Endothelial cell of umbilical vein (primary cell): ENCODE measurements at regions not wholly inside any gene's neighbourhood (a gene's known extent, or its start where the extent isn't known, plus 50 kb on each side); places are given as distances from the start of the nearest gene placed in this dataset.
A peak's percentile ranks its signal among the peaks of the same experiment; 100 is the strongest.

ENCODE experiments used
- BruUV-seq: library from RNA; stranded (reverse); fragments of 400-500 nt; replicated peaks from 2 replicates; lab custom pipeline; 2021; lab: Mats Ljungman, UMichigan
- CTCF ChIA-PET: fragments of 300-600, 350-600 bp; sonication (Branson Sonifier 250); formaldehyde crosslinking; loops from one replicate; lab custom pipeline; 2021; ENCODE audit warnings: antibody characterized with exemption, inconsistent platforms; lab: Charles Lee
- POLR2A ChIA-PET: fragments of 300-600, 350-600 bp; sonication (Branson Sonifier 250); formaldehyde crosslinking; loops from one replicate; lab custom pipeline; 2021; ENCODE audit warnings: antibody characterized with exemption, inconsistent platforms; lab: Charles Lee
- DNase-seq: peaks from one replicate; pipeline ENCODE4 v3.0.0-alpha.2; 2011; ENCODE audit warnings: low read depth, low spot score
- FAIRE-seq: peaks from 2 replicates; lab custom pipeline; 2011; peaks lifted over from hg19 to GRCh38; lab: Jason Lieb, UNC
- H2AFZ ChIP-seq: 2 replicates; pipeline ENCODE4 v1.6.0; 2012; ENCODE audit warnings: low read depth, low read length, control low read depth, inconsistent platforms
- H3K27ac ChIP-seq: 2 replicates; pipeline ENCODE4 v1.5.1; 2011; ENCODE audit warnings: low read depth, mild to moderate bottlenecking, control low read depth, low read length, moderate library complexity; ENCODE audit not compliant: insufficient read depth
- H3K27me3 ChIP-seq, 2 experiments: 2 replicates each; pipeline versions ENCODE4 v1.6.0 to v1.6.1; 2011; ENCODE audit warnings: low read length in 2 of 2, mixed read lengths in 1 of 2; ENCODE audit not compliant: control insufficient read depth in 2 of 2, insufficient read depth in 2 of 2
- H3K36me3 ChIP-seq, 2 experiments: 2 replicates in 1 of 2; 3 replicates in 1 of 2; pipeline ENCODE4 v1.5.1; 2011; ENCODE audit warnings: low read length in 2 of 2, mild to moderate bottlenecking in 1 of 2, moderate library complexity in 1 of 2; ENCODE audit not compliant: control insufficient read depth in 2 of 2, insufficient read depth in 2 of 2; ENCODE audit errors: extremely low read depth in 1 of 2
- H3K4me1 ChIP-seq: 3 replicates; pipeline ENCODE4 v1.5.1; 2011; ENCODE audit warnings: mild to moderate bottlenecking, low read length; ENCODE audit not compliant: control insufficient read depth, insufficient read depth; ENCODE audit errors: extremely low read depth
- H3K4me2 ChIP-seq: 2 replicates; pipeline ENCODE4 v1.6.1; 2011; ENCODE audit warnings: low read length, control low read depth, mixed read lengths; ENCODE audit not compliant: insufficient read depth
- H3K4me3 ChIP-seq, 3 experiments: fragments of 200-600 bp in 1 of 3; sonication (generic), shearing (Covaris generic) in 1 of 3; replicated peaks in 1 of 3; 2 replicates each; pipeline ENCODE4 v1.5.1; 2011 to 2016; ENCODE audit warnings: control low read depth in 3 of 3, low read length in 3 of 3, mild to moderate bottlenecking in 2 of 3, inconsistent platforms in 1 of 3, low read depth in 1 of 3, moderate library complexity in 1 of 3; ENCODE audit not compliant: insufficient read depth in 1 of 3
- H3K79me2 ChIP-seq: 2 replicates; pipeline ENCODE4 v1.6.0; 2012; ENCODE audit warnings: low read length, inconsistent platforms; ENCODE audit not compliant: control insufficient read depth, insufficient read depth
- H3K9ac ChIP-seq: replicated peaks from 2 replicates; pipeline ENCODE3; 2011; ENCODE audit warnings: low read length, control low read depth; ENCODE audit not compliant: insufficient read depth; ENCODE audit errors: extremely low read depth
- H3K9me1 ChIP-seq: replicated peaks from 3 replicates; pipeline ENCODE4 v1.6.0; 2011; ENCODE audit warnings: mild to moderate bottlenecking, low read length; ENCODE audit not compliant: control insufficient read depth, insufficient read depth; ENCODE audit errors: extremely low read depth
- H3K9me3 ChIP-seq: replicated peaks from 2 replicates; pipeline ENCODE4 v1.5.1; 2012; ENCODE audit warnings: low read length, inconsistent platforms; ENCODE audit not compliant: control insufficient read depth, insufficient read depth
- H4K20me1 ChIP-seq: replicated peaks from 2 replicates; pipeline ENCODE3; 2011; ENCODE audit warnings: mild to moderate bottlenecking, low read length; ENCODE audit not compliant: control insufficient read depth, insufficient read depth; ENCODE audit errors: extremely low read depth
- EZH2 ChIP-seq: IDR thresholded peaks from 2 replicates; pipeline ENCODE4 v1.6.1; 2012; ENCODE audit warnings: borderline replicate concordance, low read depth, mild to moderate bottlenecking, moderate library complexity, low read length, inconsistent platforms; ENCODE audit not compliant: severe bottlenecking
- FOS ChIP-seq: IDR thresholded peaks from 2 replicates; pipeline ENCODE4 v1.6.1; 2011; ENCODE audit warnings: mild to moderate bottlenecking, low read length, moderate library complexity, borderline replicate concordance; ENCODE audit not compliant: insufficient read depth
- GATA2 ChIP-seq: IDR thresholded peaks from 2 replicates; pipeline ENCODE4 v1.7.0; 2011; ENCODE audit warnings: low read depth, mild to moderate bottlenecking, moderate library complexity, mixed read lengths, low read length; ENCODE audit not compliant: insufficient read length, insufficient read depth
- JUN ChIP-seq: IDR thresholded peaks from 2 replicates; pipeline ENCODE4 v1.6.1; 2011; ENCODE audit warnings: borderline replicate concordance, low read depth; ENCODE audit not compliant: insufficient read length, insufficient read depth
- MYC ChIP-seq: IDR thresholded peaks from one replicate; pipeline ENCODE4 v1.6.1; 2011; ENCODE audit warnings: mild to moderate bottlenecking, low read depth, low read length
- POLR2A ChIP-seq: IDR thresholded peaks from 2 replicates; pipeline ENCODE4 v1.6.1; 2012; ENCODE audit warnings: low read depth, mild to moderate bottlenecking, control low read depth, low read length
- POLR2AphosphoS5 ChIP-seq: IDR thresholded peaks from 2 replicates; pipeline ENCODE4 v1.6.1; 2012; ENCODE audit warnings: low read depth, mild to moderate bottlenecking, control low read depth, low read length, moderate library complexity; ENCODE audit not compliant: insufficient read depth
- dilution Hi-C: fragments of 300-500 bp; cut with MboI; formaldehyde crosslinking; loops from one replicate; pipeline ENCODE4 v1.15.0; 2019; ENCODE audit warnings: low sequenced_read_pairs; ENCODE audit not compliant: extremely low pct_ligation_motif_present
- intact Hi-C: fragments of 100-400 bp; cut with micrococcal nuclease; formaldehyde crosslinking; loops from one replicate; pipeline ENCODE4 v1.10.0; 2022
- TF ChIP-seq, protein P1 (sequence below): IDR thresholded peaks from 2 replicates; pipeline ENCODE4 v1.6.1; 2011; ENCODE audit not compliant: insufficient read depth, insufficient read length
- TF ChIP-seq, protein P2 (sequence below), 2 donors: IDR thresholded peaks; 1 replicate in 1 of 2; 2 replicates in 1 of 2; pipeline ENCODE4 v1.5.1; 2011; ENCODE audit warnings: low read length in 2 of 2, mild to moderate bottlenecking in 2 of 2, moderate library complexity in 2 of 2, control low read depth in 1 of 2, inconsistent platforms in 1 of 2, low read depth in 1 of 2; ENCODE audit not compliant: insufficient read depth in 1 of 2; ENCODE audit errors: extremely low read depth in 1 of 2

DNA sequence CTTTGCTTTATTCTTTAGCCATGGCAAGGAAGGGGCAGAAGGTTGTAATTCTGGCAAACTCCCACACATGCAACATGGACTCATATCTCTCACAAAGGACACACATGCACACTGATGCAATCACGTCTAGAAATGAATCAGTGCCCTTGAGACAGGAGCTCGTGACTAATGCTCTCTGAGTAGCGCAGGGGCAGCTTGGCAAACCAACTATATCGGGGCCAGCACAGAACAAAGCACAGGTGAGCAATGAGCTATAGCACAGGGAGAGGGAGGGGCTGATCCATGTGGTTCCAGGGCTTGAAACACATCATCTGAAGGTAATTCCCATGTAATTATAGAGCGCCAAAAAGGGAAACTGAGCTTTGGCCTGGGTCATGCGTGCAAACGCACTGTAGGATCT lies 165.2 kb upstream of the KLF7 start:
- Histone ChIP-seq H3K27me3 (no peaks in the 10 kb centered on the region), H3K9me1 (no peaks in the 10 kb centered on the region), H2AFZ (peak overlapping the region; percentile 8), H3K4me3 (no peak overlapping the region), H3K36me3 (no peaks in the 10 kb centered on the region), H3K9ac (peak overlapping the region; percentile 51), H4K20me1 (no peaks in the 10 kb centered on the region), H3K9me3 (no peaks in the 10 kb centered on the region), H3K4me2 (peak overlapping the region; percentile 27), H3K4me1 (peaks cover 42% of the 10 kb centered on the region), H3K79me2 (no peaks in the 10 kb centered on the region), H3K27ac (peak overlapping the region; percentile 75)
- peak; percentile 77 for TF ChIP-seq GATA2
- TF ChIP-seq JUN: peak; percentile 77
- TF ChIP-seq, protein P1, sequence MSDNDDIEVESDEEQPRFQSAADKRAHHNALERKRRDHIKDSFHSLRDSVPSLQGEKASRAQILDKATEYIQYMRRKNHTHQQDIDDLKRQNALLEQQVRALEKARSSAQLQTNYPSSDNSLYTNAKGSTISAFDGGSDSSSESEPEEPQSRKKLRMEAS: peak; percentile 19
- TF ChIP-seq, protein P2, sequence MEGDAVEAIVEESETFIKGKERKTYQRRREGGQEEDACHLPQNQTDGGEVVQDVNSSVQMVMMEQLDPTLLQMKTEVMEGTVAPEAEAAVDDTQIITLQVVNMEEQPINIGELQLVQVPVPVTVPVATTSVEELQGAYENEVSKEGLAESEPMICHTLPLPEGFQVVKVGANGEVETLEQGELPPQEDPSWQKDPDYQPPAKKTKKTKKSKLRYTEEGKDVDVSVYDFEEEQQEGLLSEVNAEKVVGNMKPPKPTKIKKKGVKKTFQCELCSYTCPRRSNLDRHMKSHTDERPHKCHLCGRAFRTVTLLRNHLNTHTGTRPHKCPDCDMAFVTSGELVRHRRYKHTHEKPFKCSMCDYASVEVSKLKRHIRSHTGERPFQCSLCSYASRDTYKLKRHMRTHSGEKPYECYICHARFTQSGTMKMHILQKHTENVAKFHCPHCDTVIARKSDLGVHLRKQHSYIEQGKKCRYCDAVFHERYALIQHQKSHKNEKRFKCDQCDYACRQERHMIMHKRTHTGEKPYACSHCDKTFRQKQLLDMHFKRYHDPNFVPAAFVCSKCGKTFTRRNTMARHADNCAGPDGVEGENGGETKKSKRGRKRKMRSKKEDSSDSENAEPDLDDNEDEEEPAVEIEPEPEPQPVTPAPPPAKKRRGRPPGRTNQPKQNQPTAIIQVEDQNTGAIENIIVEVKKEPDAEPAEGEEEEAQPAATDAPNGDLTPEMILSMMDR (IDR thresholded peaks at IDR 0.05; ENCODE audit: extremely low read depth in 1 of 2, insufficient read depth in 1 of 2, low read depth in 1 of 2, low read length in 2 of 2): no peak
- TF ChIP-seq MYC: no peak
- TF ChIP-seq EZH2: no peak
- peak; percentile 91 for TF ChIP-seq FOS
- TF ChIP-seq POLR2A: no peak
- peak; percentile 43 for TF ChIP-seq POLR2AphosphoS5
- peak; percentile 80 for FAIRE-seq
- no TSS peak for BruUV-seq
- POLR2A ChIA-PET: interaction anchor here (0.8 kb wide), 1 partner anchor 168 kb away, joined by 3 read pairs; no protein-coding TSS in a partner anchor
- CTCF ChIA-PET: interaction anchor here (0.6 to 1.7 kb wide), 2 partner anchors 48 to 65 kb away, joined by 3 to 5 read pairs; no protein-coding TSS in a partner anchor
- DNase-seq: peak; percentile 93
- dilution Hi-C loops (no loop called here), intact Hi-C loops (loop anchor here (5.0 kb wide), 2 partner anchors 259 to 349 kb away; no protein-coding TSS in a partner anchor)
